GM19043 (cell line): ENCODE measurements at regions not wholly inside any gene's neighbourhood (a gene's known extent, or its start where the extent isn't known, plus 50 kb on each side); places are given as distances from the start of the nearest gene placed in this dataset.

Source experiments
- ATAC-seq: cut with Tn5 transposase; IDR thresholded peaks from one replicate; pipeline ENCODE4 v1.9.1; 2021; ENCODE audit warnings: low read depth; ENCODE audit not compliant: unreplicated experiment

DNA sequence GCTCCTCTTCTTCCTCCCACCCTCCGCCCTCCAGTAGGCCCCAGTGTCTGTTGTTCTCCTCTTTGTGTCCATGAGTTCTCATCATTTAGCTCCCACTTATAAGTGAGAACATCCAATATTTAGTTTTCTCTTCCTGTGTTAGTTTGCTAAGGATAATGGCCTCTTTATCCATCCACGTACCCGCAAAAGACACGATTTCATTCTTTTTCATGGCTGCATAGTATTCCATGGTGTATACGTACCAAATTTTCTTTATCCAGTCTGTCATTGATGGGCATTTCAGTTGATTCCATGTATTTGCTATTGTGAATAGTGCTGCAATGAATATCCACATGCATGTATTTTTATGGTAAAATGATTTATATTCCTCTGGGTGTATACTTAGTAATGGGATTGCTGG is 82.2 kb downstream of the COPS8 start:
- no peak for ATAC-seq

- ATAC-seq, result no peak
Observed at GRCh38 chr2:237170020-237170419, 84.3 kb downstream of the COPS8 start.

- no peak for ATAC-seq
Observed at GRCh38 chr2:237171396-237171795, 85.7 kb downstream of the COPS8 start.

- ATAC-seq, result no peak
Observed at GRCh38 chr2:237171881-237172280, 86.2 kb downstream of the COPS8 start.

GRCh38 chr2:237177052-237177451 is 91.4 kb downstream of the COPS8 start:
- no peak for ATAC-seq

DNA sequence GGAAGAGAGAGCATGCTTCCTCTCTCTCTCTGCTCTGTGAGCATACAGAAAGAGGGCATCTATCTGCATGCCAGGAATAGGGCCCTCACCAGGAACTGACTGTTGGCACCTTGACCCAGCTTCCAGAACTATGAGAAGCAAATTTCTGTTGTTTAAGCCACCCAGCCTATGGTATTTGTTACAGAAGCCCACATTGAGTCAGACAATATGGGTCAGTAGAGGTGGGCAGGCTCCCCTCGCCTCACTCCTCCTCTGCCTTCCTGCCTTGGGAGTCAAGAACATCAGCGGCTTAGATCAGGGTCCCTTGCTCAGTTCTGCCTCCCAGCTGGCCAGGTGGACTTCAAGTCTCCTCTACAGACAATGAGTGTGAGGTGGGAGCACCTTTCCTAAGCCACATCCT is 92.3 kb downstream of the COPS8 start:
- ATAC-seq, result no peak

- ATAC-seq, result no peak
Observed at GRCh38 chr2:237178396-237178795, 92.7 kb downstream of the COPS8 start.

DNA sequence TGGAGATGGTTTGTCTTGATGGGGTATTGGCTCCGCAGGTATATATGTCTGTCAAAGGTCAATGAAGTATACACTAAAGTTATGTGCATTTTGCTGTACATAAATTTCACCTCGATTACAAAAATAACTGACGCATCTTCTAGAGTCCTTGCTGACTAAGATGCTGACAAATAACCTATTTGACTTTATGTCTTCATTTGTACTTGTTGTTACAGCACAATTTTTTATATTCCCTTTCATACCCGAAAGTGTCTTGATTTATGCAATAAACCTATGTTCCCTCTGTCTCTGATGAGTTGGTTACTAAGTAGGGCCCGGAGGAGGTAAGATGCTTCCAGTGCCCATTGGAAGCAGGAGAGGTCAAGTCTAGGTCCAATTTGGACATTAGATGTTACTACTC is 93.5 kb downstream of the COPS8 start:
- no peak for ATAC-seq

DNA sequence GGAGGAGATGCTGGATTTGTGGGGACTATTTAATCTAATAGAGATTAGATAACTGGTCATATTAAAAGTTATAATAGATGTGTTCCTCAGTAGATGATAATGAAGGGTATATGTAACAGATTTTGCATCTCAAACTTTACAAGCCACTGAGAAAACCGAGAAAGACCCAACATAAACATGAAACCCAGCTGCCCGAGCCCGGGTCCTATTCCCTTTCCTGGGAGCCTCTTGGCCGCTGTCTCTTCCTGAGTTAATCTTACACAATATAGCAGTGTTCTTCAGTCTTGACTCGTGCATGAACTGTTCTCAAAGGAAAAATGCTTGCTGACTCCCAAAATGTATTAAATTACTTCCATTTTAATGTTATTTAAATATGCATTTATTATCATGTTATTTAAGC is 94.5 kb downstream of the COPS8 start:
- no peak for ATAC-seq

GRCh38 chr2:237180987-237181386 is 95.3 kb downstream of the COPS8 start:
- ATAC-seq, result no peak

GRCh38 chr2:237181844-237182243 is 96.2 kb downstream of the COPS8 start:
- no peak for ATAC-seq

DNA sequence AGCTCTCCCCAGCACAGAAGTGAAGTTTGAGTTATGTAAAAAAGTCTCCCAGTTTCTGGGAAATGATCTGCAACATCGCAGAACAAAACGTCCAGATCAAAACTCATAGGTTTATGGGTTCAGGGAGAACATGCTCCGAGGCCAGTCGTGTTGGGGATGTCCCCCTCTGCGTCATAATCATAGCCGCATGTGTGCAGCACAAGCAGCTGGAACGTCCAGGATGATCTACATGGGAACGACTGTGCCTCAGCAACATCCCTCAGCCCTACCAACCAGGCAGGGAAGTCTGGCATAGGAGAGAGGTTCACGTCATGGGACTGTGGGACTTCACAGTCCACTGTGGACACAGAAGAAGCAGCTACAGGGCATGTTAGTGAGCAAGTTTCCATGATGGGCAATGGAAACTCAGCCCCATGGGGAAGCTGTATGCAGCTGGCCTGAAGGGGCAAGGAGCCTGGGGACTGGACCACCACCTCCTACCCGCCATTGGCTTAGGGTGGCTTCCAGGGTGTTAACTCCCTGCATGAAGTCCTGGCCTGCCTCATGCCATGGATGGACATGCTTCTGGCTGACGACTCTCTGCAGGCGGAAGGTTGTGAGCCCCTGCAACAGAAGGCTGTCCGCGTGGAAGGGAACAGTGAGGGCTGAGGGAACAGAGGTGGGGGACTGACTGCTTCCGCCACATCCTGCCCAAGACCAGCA is 96.9 kb downstream of the COPS8 start:
- ATAC-seq, result no peak

- ATAC-seq, result no peak
Observed at GRCh38 chr2:237184192-237184918, 98.7 kb downstream of the COPS8 start.

- no peak for ATAC-seq
Observed at GRCh38 chr2:237184919-237185552, 99.3 kb downstream of the COPS8 start.

- no peak for ATAC-seq
Observed at GRCh38 chr2:237185553-237185925, 99.8 kb downstream of the COPS8 start.

- no peak for ATAC-seq
Observed at GRCh38 chr2:237189799-237190198, 104.1 kb downstream of the COPS8 start.

DNA sequence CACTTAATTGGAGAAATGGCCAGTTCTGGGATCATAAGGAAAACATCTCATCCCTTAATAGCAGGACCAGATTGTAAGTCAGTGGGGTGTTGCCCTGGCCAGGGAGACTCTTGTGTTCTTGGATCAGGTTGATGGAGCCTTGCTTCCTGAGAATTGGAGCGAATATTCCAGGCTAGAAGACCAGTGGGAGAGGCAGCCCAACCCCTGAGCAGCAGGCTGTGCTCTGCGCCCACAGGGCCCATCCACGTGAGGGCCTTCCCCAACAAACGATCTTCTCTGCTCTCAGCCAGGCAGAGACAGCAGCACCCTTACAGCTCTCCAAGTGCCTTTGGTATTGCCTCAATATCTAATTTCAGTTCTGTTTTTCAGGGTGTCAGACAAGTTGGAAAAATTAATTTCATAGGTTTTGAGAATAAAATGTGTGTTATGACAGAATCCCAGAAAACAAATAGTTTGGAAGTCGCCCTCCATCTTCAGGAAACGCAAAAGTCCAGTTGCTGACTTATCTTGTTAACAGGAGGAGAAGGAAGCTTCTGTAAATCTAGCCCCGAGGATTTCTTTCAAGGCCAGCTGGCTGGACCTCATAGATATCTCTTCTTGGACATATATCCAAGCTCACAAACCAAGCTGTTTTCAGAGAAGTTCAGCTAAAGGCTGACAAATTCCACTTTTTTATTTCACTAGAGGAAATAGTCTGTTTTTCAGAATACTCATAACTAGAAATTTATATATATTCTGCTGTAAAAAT is 105.5 kb downstream of the COPS8 start:
- no peak for ATAC-seq

DNA sequence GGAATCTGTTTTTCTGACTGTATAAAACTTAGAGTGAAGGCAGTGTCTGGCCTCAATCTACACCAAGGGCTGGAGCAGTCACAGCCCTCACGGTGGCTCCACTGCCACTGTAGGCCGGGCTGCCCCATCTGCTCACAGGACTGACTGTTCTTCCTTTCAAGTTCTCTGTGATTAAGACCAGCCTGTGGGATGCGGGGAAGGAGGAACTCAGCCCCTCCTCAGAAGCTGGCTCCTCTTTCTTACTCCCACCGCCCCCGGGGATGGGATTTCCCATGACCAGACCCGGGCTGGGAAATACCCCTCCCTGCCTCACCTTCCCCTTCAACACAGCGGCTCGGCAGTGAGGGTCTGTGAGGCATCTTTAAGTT is 106.0 kb downstream of the COPS8 start:
- no peak for ATAC-seq

DNA sequence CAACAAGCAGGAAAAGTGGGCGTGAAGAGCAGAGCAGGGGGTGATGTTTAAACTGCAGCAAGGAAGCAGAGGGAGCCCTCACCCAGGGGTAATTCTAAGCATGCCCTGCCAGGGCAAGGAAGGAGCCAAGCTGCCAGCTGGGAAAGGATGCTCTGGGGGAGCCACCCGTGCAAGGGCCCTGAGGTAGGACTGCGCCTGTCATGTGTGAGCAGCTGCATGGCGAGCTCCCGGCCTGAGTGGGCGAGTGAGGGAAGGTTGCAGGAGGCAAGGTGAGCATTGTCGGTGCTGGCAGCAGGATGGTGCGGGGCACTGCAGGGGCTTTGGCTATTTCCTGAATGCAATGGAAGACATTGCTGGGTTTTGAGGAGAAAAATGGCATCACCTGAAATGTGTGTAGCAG is 107.2 kb downstream of the COPS8 start:
- no peak for ATAC-seq

- ATAC-seq, result no peak
Observed at GRCh38 chr2:237193436-237193835, 107.7 kb downstream of the COPS8 start.

DNA sequence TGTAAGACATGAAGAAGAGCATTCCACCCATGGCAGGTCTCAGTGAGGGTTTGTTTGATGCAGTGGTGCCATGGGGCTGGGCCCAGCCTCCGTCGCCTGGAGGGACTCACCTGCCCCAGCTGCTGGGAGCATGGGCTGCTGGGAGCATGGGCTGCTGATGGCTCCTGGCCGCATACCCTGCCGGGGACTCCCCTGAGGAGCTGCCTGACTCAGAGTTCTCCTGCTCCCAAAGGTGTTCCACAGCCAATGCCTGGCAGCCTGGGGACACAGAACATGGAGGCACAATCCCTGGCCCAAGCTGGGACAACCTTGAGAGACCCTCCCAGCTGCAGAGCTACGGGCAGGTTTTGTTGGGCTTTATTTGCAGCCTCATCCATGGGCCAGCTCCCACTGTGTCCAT is 108.4 kb downstream of the COPS8 start:
- no peak for ATAC-seq
